ENCODE measurements at regions not wholly inside any gene's neighbourhood (a gene's known extent, or its start where the extent isn't known, plus 50 kb on each side); places are given as distances from the start of the nearest gene placed in this dataset.

DNA sequence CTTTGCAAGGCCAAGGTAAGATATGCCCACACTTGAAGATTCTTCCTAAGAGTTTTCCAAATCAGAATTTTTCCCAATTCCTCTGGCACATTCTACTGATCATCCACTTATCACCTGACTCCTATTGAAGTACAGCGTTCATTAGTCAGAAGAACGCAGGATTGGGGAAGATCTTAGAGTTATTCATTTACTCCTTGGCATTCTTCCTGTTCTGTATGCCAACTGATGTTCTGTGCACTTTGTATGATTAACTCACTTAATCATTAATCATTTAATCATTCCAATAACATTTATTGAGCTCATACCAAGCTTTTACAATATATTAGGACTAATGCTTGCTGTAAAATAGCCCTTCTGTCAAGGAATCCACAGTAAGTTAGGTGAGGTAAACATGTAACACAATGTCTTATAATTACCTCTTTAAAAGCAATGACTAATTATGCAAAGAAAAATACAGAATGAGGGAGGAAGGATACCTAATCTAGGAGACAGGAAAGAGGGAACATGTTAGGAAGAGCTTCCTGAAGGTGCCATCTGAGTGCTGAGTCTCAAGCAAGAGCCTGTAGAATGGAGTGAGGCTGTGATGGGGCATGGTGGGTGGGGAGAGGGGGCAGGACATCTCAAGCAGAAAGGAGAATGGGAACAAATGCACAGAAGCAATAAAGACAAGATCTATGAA is 71.1 kb upstream of the DPT start:
- 69 to 82% methylated on average over 2 of the region's 2 CpGs for WGBS, 2 donors
- H3K27ac ChIP-seq: no peak overlapping the region
- DNase-seq (no peak), ATAC-seq (ENCODE audit: low FRiP score in 2 of 2) (no peak)
- H3K27me3 ChIP-seq: no peaks in the 10 kb centered on the region
- TF ChIP-seq POLR2A (IDR thresholded peaks at IDR 0.05) (no peak), EP300 (IDR thresholded peaks at IDR 0.05) (no peak), POLR2AphosphoS5 (IDR thresholded peaks at IDR 0.05) (no peak)
- TF ChIP-seq, protein P1, sequence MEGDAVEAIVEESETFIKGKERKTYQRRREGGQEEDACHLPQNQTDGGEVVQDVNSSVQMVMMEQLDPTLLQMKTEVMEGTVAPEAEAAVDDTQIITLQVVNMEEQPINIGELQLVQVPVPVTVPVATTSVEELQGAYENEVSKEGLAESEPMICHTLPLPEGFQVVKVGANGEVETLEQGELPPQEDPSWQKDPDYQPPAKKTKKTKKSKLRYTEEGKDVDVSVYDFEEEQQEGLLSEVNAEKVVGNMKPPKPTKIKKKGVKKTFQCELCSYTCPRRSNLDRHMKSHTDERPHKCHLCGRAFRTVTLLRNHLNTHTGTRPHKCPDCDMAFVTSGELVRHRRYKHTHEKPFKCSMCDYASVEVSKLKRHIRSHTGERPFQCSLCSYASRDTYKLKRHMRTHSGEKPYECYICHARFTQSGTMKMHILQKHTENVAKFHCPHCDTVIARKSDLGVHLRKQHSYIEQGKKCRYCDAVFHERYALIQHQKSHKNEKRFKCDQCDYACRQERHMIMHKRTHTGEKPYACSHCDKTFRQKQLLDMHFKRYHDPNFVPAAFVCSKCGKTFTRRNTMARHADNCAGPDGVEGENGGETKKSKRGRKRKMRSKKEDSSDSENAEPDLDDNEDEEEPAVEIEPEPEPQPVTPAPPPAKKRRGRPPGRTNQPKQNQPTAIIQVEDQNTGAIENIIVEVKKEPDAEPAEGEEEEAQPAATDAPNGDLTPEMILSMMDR (IDR thresholded peaks at IDR 0.05): no peak
- H3K9me3 ChIP-seq: no peaks in the 10 kb centered on the region
- H3K4me1 ChIP-seq: peaks cover 0 to 6% (median 0%) of the 10 kb centered on the region in 4 donors
- no peak overlapping the region for H3K4me3 ChIP-seq
- H3K36me3 ChIP-seq: no peaks in the 10 kb centered on the region

DNA sequence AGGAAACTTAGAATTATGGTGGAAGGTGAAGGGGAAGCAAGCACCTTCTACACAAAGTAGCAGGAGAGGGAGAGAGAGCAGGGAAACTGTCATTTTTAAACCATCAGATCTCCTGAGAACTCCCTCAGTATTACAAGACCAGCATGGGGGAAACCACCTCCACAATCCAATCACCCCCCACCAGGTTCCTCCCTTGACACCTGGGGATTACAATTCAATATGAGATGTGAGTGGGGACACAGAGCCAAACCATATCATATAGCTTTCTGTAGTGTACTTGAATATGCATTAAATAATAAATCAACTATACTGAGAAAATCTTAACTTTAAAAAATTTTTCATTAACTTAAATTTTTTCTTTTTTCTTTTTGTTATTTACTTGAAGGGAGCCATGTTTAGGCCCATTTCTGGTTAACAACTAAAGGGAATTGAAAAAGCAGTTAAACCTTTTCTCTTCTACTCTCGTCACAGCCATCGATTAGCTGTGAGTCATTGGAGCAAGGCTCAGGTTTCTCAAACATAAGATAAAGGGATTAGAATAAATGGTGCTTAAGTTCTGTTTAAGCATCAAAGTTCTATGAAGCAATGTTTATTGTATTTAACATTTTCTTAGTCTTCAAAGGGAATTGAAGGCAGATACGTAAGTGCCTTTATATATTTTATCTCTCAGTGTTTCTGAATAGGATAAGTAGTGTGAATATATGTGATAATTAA is 72.2 kb upstream of the DPT start:
- peaks cover 0 to 6% (median 0%) of the 10 kb centered on the region in 4 donors for H3K4me1 ChIP-seq
- WGBS, 2 donors: 69 to 80% methylated on average over 3 of the region's 3 CpGs
- H3K27me3 ChIP-seq: no peaks in the 10 kb centered on the region
- no peak for ATAC-seq (ENCODE audit: low FRiP score in 2 of 2)
- H3K27ac ChIP-seq: no peak overlapping the region
- no peak for DNase-seq
- H3K4me3 ChIP-seq: no peak overlapping the region
- no peaks in the 10 kb centered on the region for H3K36me3 ChIP-seq
- H3K9me3 ChIP-seq: no peaks in the 10 kb centered on the region
- TF ChIP-seq POLR2A (IDR thresholded peaks at IDR 0.05) (no peak), EP300 (IDR thresholded peaks at IDR 0.05) (no peak), POLR2AphosphoS5 (IDR thresholded peaks at IDR 0.05) (no peak)
- TF ChIP-seq, protein P1 (IDR thresholded peaks at IDR 0.05): no peak

DNA sequence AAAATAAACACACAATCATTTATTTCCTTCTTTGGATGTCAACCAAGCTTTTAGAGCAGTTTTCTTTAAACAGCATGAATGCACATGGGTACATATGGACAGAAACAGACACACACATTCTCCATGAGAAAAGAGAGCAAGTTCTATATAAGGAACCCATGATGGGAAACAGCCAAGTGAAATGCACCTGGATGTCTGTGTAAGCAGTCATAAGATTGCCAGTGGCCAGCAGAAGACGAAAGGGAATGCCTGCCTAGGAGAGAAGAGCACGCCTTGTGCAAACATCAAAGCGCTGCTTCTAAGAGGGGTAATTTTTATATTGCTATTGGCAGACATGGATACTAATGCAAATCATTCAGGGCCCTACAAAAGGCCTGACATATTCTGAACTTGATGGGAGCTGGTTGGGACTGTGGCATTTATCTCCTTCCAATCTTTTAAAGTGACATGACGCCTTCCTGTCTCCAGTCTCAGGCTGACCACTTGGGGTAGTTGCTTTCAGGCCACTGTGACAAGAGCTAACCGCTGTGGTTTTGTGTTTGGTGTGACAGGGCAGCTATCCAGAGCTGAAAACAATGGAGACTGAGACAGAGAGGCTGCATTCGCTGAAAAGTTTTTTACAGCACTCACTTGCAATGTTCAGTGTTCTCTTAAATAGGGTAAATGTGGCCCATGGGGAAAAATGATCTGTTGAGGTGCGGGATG is 75.0 kb upstream of the DPT start:
- H3K36me3 ChIP-seq: no peaks in the 10 kb centered on the region
- H3K27ac ChIP-seq: no peak overlapping the region
- no peak for ATAC-seq (ENCODE audit: low FRiP score in 2 of 2)
- DNase-seq: no peak
- no peaks in the 10 kb centered on the region for H3K27me3 ChIP-seq
- H3K4me1 ChIP-seq: peaks cover 0 to 6% (median 0%) of the 10 kb centered on the region in 4 donors
- no peaks in the 10 kb centered on the region for H3K9me3 ChIP-seq
- no peak overlapping the region for H3K4me3 ChIP-seq
- WGBS, 2 donors: 62 to 73% methylated on average over 7 of the region's 7 CpGs
- TF ChIP-seq POLR2AphosphoS5 (IDR thresholded peaks at IDR 0.05): no peak
- TF ChIP-seq POLR2A (IDR thresholded peaks at IDR 0.05): no peak
- TF ChIP-seq, protein P1 (IDR thresholded peaks at IDR 0.05): no peak
- no peak for TF ChIP-seq EP300 (IDR thresholded peaks at IDR 0.05)

DNA sequence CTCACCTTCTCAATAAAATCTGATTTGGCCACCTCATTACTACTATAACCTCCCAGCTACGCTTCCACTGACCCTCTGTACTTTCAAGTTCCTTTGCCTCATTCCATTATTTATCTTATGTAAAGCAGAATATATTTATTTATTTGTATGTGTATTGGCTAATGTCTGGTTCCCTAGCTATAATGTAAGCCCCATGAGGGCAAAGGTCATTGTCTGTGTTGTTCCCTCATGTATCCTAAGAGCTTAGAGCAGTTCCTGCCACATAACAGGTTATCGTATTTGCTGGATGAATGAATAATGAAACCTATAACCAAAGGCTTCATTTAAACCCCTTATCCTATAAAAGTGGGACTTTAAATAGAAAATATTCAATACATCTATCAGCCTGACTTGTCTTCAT is 77.9 kb upstream of the DPT start:
- WGBS, 2 donors: 90 to 91% methylated on average over 2 of the region's 2 CpGs
- no peak for ATAC-seq (ENCODE audit: low FRiP score in 2 of 2)
- DNase-seq: no peak
- no peaks in the 10 kb centered on the region for H3K36me3 ChIP-seq
- TF ChIP-seq EP300 (IDR thresholded peaks at IDR 0.05) (no peak), POLR2A (IDR thresholded peaks at IDR 0.05) (no peak), POLR2AphosphoS5 (IDR thresholded peaks at IDR 0.05) (no peak)
- TF ChIP-seq, protein P1 (IDR thresholded peaks at IDR 0.05): no peak
- no peak overlapping the region for H3K4me3 ChIP-seq
- H3K27ac ChIP-seq: no peak overlapping the region
- H3K9me3 ChIP-seq: no peaks in the 10 kb centered on the region
- peaks cover 0 to 6% (median 0%) of the 10 kb centered on the region in 4 donors for H3K4me1 ChIP-seq
- no peaks in the 10 kb centered on the region for H3K27me3 ChIP-seq

Measured in upper lobe of left lung (tissue), 6 donors.